HepG2 (cell line): ENCODE measurements at regions not wholly inside any gene's neighbourhood (a gene's known extent, or its start where the extent isn't known, plus 50 kb on each side); places are given as distances from the start of the nearest gene placed in this dataset.
A peak's percentile ranks its signal among the peaks of the same experiment; 100 is the strongest.

Experiments used
- BATF2 ChIP-seq: sonication (generic); formaldehyde crosslinking; IDR thresholded peaks from 2 replicates; pipeline ENCODE4 v1.8.0; 2022; ENCODE audit warnings: mild to moderate bottlenecking, missing genetic modification reagents, moderate library complexity
- BCLAF1 ChIP-seq: fragments of 450-650 bp; IDR thresholded peaks from 2 replicates; pipeline ENCODE4 v1.6.1; 2017; ENCODE audit warnings: mild to moderate bottlenecking
- BRD4 ChIP-seq: sonication (generic); formaldehyde crosslinking; IDR thresholded peaks from 2 replicates; pipeline ENCODE4 v1.4.0; 2020; ENCODE audit warnings: missing genetic modification reagents
- DBP ChIP-seq: sonication (generic); formaldehyde crosslinking; IDR thresholded peaks from 2 replicates; pipeline ENCODE4 v1.4.0; 2020; ENCODE audit warnings: missing genetic modification reagents; ENCODE audit errors: not compliant biosample characterization
- HDAC6 ChIP-seq: fragments of 200-600 bp; sonication (generic); IDR thresholded peaks from 2 replicates; pipeline ENCODE4 v1.7.0; 2017; ENCODE audit warnings: mild to moderate bottlenecking, antibody characterized with exemption, low read length, low read depth
- HNF4G ChIP-seq, 2 experiments: sonication (generic) in 1 of 2; formaldehyde crosslinking in 1 of 2; IDR thresholded peaks; 2 replicates each; pipeline versions ENCODE4 v1.4.0 to v1.6.1; 2011 to 2020; ENCODE audit warnings: borderline replicate concordance in 2 of 2, low read depth in 2 of 2, mild to moderate bottlenecking in 2 of 2, low read length in 1 of 2, missing genetic modification reagents in 1 of 2, moderate library complexity in 1 of 2
- JUNB ChIP-seq: sonication (generic); formaldehyde crosslinking; IDR thresholded peaks from 2 replicates; pipeline ENCODE4 v1.8.0; 2022; ENCODE audit warnings: missing genetic modification reagents, mild to moderate bottlenecking, borderline replicate concordance
- MED8 ChIP-seq: sonication (generic); formaldehyde crosslinking; IDR thresholded peaks from 2 replicates; pipeline ENCODE4 v1.8.1; 2023; ENCODE audit warnings: mild to moderate bottlenecking, missing genetic modification reagents; ENCODE audit not compliant: insufficient replicate concordance
- MLX ChIP-seq: IDR thresholded peaks from 2 replicates; pipeline ENCODE4 v1.6.1; 2016
- MTA1 ChIP-seq: sonication (generic); formaldehyde crosslinking; IDR thresholded peaks from 2 replicates; pipeline ENCODE4 v1.4.0; 2020; ENCODE audit warnings: missing genetic modification reagents, mild to moderate bottlenecking, borderline replicate concordance
- NR2F2 ChIP-seq: IDR thresholded peaks from 2 replicates; pipeline ENCODE4 v1.6.1; 2012; ENCODE audit warnings: low read depth, inconsistent platforms, borderline replicate concordance
- SALL1 ChIP-seq: sonication (generic); formaldehyde crosslinking; IDR thresholded peaks from 2 replicates; pipeline ENCODE4 v1.8.0; 2022; ENCODE audit warnings: mild to moderate bottlenecking, missing genetic modification reagents
- SAP130 ChIP-seq: IDR thresholded peaks from 2 replicates; pipeline ENCODE4 v1.6.1; 2016; ENCODE audit warnings: low read depth
- SMYD3 ChIP-seq: sonication (generic); formaldehyde crosslinking; IDR thresholded peaks from 2 replicates; pipeline ENCODE4 v1.8.1; 2023; ENCODE audit warnings: mild to moderate bottlenecking, missing genetic modification reagents
- STAT6 ChIP-seq: sonication (generic); formaldehyde crosslinking; IDR thresholded peaks from 2 replicates; pipeline ENCODE4 v1.4.0; 2020; ENCODE audit warnings: missing genetic modification reagents, mild to moderate bottlenecking, borderline replicate concordance
- TCF7 ChIP-seq: sonication (generic); IDR thresholded peaks from 2 replicates; pipeline ENCODE4 v1.6.1; 2016; ENCODE audit warnings: antibody characterized with exemption, low read depth
- ZBTB20 ChIP-seq: sonication (generic); formaldehyde crosslinking; IDR thresholded peaks from 2 replicates; pipeline ENCODE4 v1.8.1; 2023; ENCODE audit warnings: missing genetic modification reagents, low read depth, mild to moderate bottlenecking, borderline replicate concordance
- ZNF121 ChIP-seq: sonication (generic); formaldehyde crosslinking; IDR thresholded peaks from 2 replicates; pipeline ENCODE4 v1.5.0; 2020; ENCODE audit warnings: mild to moderate bottlenecking, missing genetic modification reagents
- ZNF251 ChIP-seq: sonication (generic); formaldehyde crosslinking; IDR thresholded peaks from 2 replicates; pipeline ENCODE4 v1.9.0; 2021; ENCODE audit warnings: mild to moderate bottlenecking, missing genetic modification reagents
- ZNF543 ChIP-seq: sonication (generic); formaldehyde crosslinking; IDR thresholded peaks from 2 replicates; pipeline ENCODE4 v1.4.0; 2020; ENCODE audit warnings: mild to moderate bottlenecking, missing genetic modification reagents
- ZNF552 ChIP-seq: sonication (generic); formaldehyde crosslinking; IDR thresholded peaks from 2 replicates; pipeline ENCODE4 v1.9.0; 2022; ENCODE audit warnings: missing genetic modification reagents, mild to moderate bottlenecking, borderline replicate concordance
- ZNF709 ChIP-seq: sonication (generic); formaldehyde crosslinking; IDR thresholded peaks from 2 replicates; pipeline ENCODE4 v1.5.0; 2020; ENCODE audit warnings: mild to moderate bottlenecking, missing genetic modification reagents
- ZSCAN22 ChIP-seq: sonication (generic); formaldehyde crosslinking; IDR thresholded peaks from 2 replicates; pipeline ENCODE4 v1.4.0; 2020; ENCODE audit warnings: mild to moderate bottlenecking, missing genetic modification reagents

GRCh38 chr14:35213869-35214387 lies 78.3 kb upstream of the PSMA6 start (continued):
- TF ChIP-seq BATF2 (CRISPR knock-in tag), result no peak
- TF ChIP-seq BRD4 (CRISPR knock-in tag), result no peak
- TF ChIP-seq HNF4G (IDR thresholded peaks at IDR 0.05; ENCODE audit: borderline replicate concordance, low read depth, low read length), result no peak
- no peak for TF ChIP-seq HNF4G (CRISPR knock-in tag; IDR thresholded peaks at IDR 0.05; ENCODE audit: borderline replicate concordance, low read depth)
- TF ChIP-seq SAP130 (CRISPR knock-in tag), result peak; percentile 82
- no peak for TF ChIP-seq STAT6 (CRISPR knock-in tag)
- peak; percentile 96; the same call in 1 of the 2 replicates for TF ChIP-seq JUNB (CRISPR knock-in tag)
- no peak for TF ChIP-seq HDAC6
- no peak for TF ChIP-seq SMYD3 (CRISPR knock-in tag)
- TF ChIP-seq MTA1 (CRISPR knock-in tag), result no peak
- TF ChIP-seq ZNF552 (CRISPR knock-in tag), result no peak
- no peak for TF ChIP-seq SALL1
- no peak for TF ChIP-seq ZNF251 (CRISPR knock-in tag)
- TF ChIP-seq ZBTB20 (CRISPR knock-in tag), result no peak
- no peak for TF ChIP-seq BCLAF1
- TF ChIP-seq MLX (CRISPR knock-in tag), result 0 out of 2 replicates have a peak, but pooled peaks have one; percentile 28
- TF ChIP-seq TCF7, result 0 out of 2 replicates have a peak, but pooled peaks have one; percentile 37
- no peak for TF ChIP-seq MED8 (CRISPR knock-in tag)
- no peak for TF ChIP-seq ZNF121 (CRISPR knock-in tag)
- no peak for TF ChIP-seq ZNF543 (CRISPR knock-in tag)
- no peak for TF ChIP-seq DBP (CRISPR knock-in tag)
- TF ChIP-seq NR2F2, result no peak
- no peak for TF ChIP-seq ZSCAN22
- no peak for TF ChIP-seq ZNF709 (CRISPR knock-in tag)
